Astrocyte of the spinal cord (primary cell): ENCODE measurements at regions not wholly inside any gene's neighbourhood (a gene's known extent, or its start where the extent isn't known, plus 50 kb on each side); places are given as distances from the start of the nearest gene placed in this dataset.

Source experiments
- DNase-seq: peaks from one replicate; pipeline ENCODE4 v3.0.0; 2011; ENCODE audit warnings: low read depth, low spot score
- H3K4me3 ChIP-seq: 2 replicates; pipeline ENCODE4 v1.5.1; 2011; ENCODE audit warnings: low read depth, mild to moderate bottlenecking, low read length, moderate library complexity
- in situ Hi-C: cut with HindIII; loops from 2 replicates; pipeline ENCODE4 v1.10.0; 2017; ENCODE audit warnings: low sequenced_read_pairs
- TF ChIP-seq, protein P1 (sequence below): IDR thresholded peaks from 2 replicates; pipeline ENCODE4 v1.5.1; 2012; ENCODE audit warnings: low read depth, mild to moderate bottlenecking, low read length, inconsistent platforms

DNA sequence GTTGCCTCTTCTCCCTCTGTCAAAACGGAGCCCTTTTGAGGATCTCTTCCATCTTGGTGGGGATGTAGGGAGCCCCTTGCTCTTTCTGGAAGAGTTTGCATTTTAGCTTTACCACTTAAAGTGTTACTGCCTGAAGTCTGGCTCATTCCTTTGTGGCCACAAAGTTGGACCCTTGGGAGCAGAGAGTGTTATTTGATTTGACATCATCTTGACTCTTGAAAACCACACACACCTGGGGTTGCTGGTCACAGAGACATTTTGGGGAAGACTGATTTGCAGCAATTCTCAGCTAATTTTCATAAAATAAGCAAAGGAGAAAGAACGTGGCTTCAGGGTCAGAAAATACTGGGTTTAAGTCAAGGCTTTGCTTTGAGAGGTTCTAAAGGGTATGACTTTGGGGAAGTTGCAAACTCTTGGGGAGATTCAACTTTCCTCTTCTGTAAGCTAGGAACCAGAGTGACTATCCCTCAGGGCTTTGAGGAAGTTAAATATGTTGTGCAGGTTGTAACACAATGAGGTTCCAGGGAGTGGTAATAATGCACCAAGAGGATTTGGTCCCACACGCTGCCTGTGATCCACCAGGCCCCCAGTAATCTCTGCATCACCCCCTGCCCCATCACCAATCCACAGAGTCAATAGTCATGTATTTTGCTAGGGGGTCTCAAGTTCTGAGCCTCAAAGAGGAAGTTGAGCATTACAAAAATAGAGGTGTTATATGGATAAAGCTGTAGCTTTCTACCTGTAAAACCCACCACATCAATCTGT, 141.6 kb upstream of the SLC24A3 start:
- DNase-seq, result no peak
- in situ Hi-C loops, result no loop called here
- TF ChIP-seq, protein P1, sequence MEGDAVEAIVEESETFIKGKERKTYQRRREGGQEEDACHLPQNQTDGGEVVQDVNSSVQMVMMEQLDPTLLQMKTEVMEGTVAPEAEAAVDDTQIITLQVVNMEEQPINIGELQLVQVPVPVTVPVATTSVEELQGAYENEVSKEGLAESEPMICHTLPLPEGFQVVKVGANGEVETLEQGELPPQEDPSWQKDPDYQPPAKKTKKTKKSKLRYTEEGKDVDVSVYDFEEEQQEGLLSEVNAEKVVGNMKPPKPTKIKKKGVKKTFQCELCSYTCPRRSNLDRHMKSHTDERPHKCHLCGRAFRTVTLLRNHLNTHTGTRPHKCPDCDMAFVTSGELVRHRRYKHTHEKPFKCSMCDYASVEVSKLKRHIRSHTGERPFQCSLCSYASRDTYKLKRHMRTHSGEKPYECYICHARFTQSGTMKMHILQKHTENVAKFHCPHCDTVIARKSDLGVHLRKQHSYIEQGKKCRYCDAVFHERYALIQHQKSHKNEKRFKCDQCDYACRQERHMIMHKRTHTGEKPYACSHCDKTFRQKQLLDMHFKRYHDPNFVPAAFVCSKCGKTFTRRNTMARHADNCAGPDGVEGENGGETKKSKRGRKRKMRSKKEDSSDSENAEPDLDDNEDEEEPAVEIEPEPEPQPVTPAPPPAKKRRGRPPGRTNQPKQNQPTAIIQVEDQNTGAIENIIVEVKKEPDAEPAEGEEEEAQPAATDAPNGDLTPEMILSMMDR, result no peak

DNA sequence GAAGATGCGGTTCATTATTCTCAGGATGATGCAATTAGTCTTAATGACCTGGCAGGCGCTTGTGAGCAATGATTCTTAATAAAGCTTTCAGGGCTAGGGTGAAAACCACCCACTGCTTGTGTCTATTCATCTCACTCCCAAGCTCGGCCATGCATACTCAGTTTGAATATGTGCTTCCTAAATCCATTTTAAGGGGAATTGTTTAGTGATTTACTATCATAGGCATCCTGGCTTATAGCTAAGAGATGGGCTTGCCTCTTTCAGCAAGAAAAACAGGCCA, 141.1 kb upstream of the SLC24A3 start:
- no peak for DNase-seq
- TF ChIP-seq, protein P1, result no peak
- in situ Hi-C loops, result no loop called here
- no peak overlapping the region for H3K4me3 ChIP-seq

More for the DNA sequence above, 141.6 kb upstream of the SLC24A3 start:
- no peak overlapping the region for H3K4me3 ChIP-seq

DNA sequence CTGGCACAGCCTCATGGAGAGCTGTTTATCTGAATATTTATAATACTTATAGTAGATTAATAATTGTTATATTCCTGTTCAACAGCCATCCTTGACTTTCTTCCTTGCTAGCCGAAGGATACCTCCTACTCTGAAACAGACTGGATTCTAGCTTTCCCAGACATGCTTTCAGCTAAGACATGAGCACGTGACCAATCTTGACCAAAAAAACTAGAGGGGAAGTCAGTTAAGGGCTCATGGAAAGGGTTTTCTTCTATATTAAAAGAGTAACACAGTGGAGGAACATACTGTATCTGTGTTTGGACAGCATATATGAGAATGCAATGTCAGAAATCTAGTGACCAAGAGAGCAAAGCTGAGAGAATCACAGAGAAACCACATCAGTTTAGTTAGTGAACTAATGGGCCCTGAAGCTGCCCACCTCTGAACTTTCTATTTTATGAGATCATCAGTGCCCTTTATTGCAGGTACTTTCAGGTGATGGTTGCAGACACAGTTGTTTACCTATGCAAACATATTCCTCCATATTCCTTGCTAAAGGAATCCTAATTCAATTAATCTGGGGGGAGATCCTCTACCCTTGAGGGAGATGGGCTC, 140.4 kb upstream of the SLC24A3 start:
- no peak for DNase-seq
- TF ChIP-seq, protein P1, result no peak
- in situ Hi-C loops, result no loop called here
- H3K4me3 ChIP-seq, result no peak overlapping the region

DNA sequence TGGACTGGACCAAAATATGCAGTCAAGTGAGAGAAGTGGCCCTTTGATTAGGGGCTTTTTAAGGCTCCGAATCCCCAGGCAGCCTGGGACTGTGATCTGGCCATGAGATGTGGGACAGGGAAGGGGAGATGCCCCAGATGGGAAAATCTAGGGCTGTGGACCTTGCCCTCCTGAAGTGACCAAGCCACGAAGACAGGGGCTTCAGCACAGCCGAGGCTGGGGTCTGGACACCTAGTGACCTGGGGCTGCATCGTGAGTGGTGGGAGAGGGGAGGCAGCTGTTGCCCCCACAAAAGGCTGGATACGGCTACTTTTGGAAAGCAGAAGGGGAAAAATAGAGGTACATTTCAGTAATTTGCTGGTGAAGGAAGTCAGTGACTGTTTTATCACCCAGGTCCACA, 139.5 kb upstream of the SLC24A3 start:
- H3K4me3 ChIP-seq, result no peak overlapping the region
- in situ Hi-C loops, result no loop called here
- TF ChIP-seq, protein P1, result no peak
- DNase-seq, result no peak

DNA sequence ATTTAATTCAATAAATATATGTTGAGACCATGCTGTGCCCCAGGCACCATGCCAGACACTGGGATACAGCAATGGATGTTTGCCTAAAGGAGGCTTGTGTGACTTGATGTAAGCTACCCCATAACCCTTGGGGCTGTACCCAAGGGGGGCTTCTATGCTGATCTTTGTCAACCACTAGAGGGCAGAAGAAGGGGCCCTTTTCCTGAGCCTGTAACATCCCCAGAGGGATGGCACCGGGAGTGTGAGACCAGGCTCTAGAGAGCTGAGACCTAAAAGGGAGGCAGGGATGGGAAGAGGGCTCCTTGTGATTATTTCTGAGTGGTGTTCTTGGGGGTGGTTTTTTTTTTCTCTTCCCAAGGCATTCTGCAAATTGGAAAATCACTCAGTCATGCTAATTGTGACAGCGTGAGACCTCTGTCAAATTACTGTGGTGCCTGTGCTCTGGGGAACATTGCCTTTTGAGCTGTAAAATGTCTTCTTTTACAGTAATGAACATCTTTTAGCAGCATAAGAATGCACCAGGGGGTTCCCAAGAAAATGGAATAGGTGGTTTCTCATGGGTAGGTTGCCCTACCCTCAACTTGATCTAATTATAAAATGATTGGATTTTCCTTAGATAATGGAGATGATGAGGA, 138.7 kb upstream of the SLC24A3 start:
- in situ Hi-C loops, result no loop called here
- H3K4me3 ChIP-seq, result no peak overlapping the region
- no peak for DNase-seq
- TF ChIP-seq, protein P1, result no peak

DNA sequence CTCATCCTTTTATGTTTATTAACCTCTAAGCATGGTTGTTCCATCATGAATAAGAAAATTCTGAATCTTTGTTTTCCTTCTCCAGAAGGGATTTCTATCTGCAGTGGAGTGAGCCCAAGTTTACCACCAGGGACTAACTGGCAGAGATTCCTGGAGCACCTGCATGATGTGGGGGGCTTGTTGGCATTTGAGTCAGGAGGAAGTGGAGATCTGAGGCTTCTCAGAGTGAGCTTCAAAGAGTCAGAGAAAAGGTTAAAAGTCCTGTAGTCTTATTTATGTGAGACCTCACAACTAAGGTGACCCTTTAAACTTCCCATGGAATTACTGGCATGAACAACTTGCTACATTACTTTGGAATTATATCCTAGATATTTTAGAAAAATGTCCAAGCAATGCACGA, 138.1 kb upstream of the SLC24A3 start:
- no peak for DNase-seq
- H3K4me3 ChIP-seq, result no peak overlapping the region
- TF ChIP-seq, protein P1, result no peak
- in situ Hi-C loops, result no loop called here
